ENCODE measurements at regions not wholly inside any gene's neighbourhood (a gene's known extent, or its start where the extent isn't known, plus 50 kb on each side); places are given as distances from the start of the nearest gene placed in this dataset. TPM values are rescaled to one million over a fixed set of nuclear protein-coding genes. Genes with fewer than 3 reads are reported as not detected.

DNA sequence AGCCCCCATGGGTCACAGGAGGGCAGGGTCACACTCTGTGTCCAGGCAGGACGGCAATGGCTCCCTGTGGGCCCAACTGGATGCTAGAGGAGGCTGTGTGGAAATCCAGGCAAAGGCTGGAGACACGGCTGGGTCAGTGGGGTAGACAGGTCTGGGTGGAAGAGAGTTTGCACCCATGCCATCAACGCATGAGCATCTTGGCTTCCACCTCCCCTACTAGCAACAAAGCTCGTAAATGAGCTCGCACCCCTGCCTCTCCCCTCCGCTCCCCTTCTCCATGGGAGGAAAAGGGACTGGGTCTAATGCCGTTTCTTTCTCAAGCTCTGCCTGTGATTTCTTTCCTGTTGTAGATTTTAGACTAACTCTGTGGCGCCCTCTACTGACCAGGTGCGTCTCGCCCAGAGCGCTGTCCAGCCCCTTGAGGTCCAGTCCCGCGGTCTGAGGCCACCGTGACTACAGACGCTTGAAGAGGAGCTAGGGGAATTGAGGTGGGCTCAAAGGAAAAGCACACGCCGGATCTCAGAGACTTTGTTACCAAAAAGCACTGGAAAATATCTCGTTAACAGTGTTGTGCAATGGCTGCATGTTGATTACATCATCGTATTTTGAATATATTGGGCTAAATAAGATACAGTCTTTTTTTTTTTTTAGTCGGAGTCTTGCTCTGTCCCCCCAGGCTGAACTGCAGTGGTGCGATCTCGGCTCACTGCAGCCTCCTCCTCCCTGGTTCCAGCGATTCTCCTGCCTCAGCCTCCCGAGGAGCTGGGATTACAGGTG, 50.7 kb upstream of the USP29 start:
- WGBS, 2 experiments (ENCODE audit: low coverage in 1 of 2, low lambda C conversion rate in 2 of 2, missing lambda C conversion rate in 2 of 2), result 28 to 29% methylated on average over 24 of the region's 24 CpGs
- Histone ChIP-seq H3K9me3 (ENCODE audit: low read depth) (no peaks in the 10 kb centered on the region), H3K4me1 (ENCODE audit: insufficient read depth) (no peaks in the 10 kb centered on the region), H4K20me1 (ENCODE audit: insufficient read depth) (no peaks in the 10 kb centered on the region), H3K4me3 (no peak overlapping the region), H3K27me3 (replicated peaks; ENCODE audit: insufficient read depth) (no peaks in the 10 kb centered on the region), H3K36me3 (ENCODE audit: low read depth) (no peaks in the 10 kb centered on the region), H2AFZ (no peak overlapping the region), H3K4me2 (ENCODE audit: unreplicated experiment) (no peak overlapping the region), H3F3A (ENCODE audit: insufficient read depth) (no peaks in the 10 kb centered on the region), H3K9ac (no peak overlapping the region), H3K27ac (no peak overlapping the region), H3K9me2 (ENCODE audit: insufficient read depth) (no peaks in the 10 kb centered on the region), H3K79me2 (ENCODE audit: insufficient read depth) (no peaks in the 10 kb centered on the region)
- in situ Hi-C loops (cut with MboI), result no loop called here
- TF ChIP-seq EZH2 (IDR thresholded peaks at IDR 0.05; ENCODE audit: insufficient read depth, poor library complexity, severe bottlenecking), result no peak
- no peak for DNase-seq

Small RNAs in the stretch of these regions (small RNA-seq; reads per million reads assigned to genes)
- not detected for gene AC044792.1 (ENCODE audit: low read depth, low replicate concordance)

Measured in GM23248 (cell line).